ENCODE measurements at regions not wholly inside any gene's neighbourhood (a gene's known extent, or its start where the extent isn't known, plus 50 kb on each side); places are given as distances from the start of the nearest gene placed in this dataset.
"Not testable (repeated sequence)": the region's sequence is repeated elsewhere in the genome, so short reads cannot be mapped to it uniquely, and the experiment has no call there.

DNA sequence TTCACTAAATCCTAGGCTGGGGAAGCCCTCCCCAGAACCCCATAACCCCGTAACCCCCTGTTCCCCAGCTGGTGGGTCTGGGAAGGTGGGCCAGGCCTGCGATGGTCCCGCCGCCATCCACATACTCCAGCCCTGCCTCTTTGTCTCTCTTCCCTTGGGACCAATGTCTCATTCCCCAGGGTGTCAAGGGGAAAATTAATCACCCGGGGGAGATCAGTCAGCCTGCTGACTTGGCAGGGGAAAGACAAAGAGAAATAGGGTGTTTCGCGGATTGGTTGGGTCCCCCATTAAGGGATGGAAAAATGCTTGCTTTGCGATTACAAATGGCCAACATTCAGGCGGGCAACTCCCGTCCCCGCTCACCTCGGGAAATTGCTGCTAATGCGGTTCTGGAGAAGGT, 60.6 kb upstream of the LHX5 start:
- Histone ChIP-seq H3K4me3 (no peak overlapping the region), H3K4me1 (no peaks in the 10 kb centered on the region), H3K9me3 (no peaks in the 10 kb centered on the region), H3K27me3 (ENCODE audit: low read depth) (peaks cover 19% of the 10 kb centered on the region; the same call in 1 of the 2 replicates), H3K36me3 (replicated peaks) (no peaks in the 10 kb centered on the region)
- in situ Hi-C loops (cut with MboI; ENCODE audit: low sequenced_read_pairs): no loop called here
- no peak for DNase-seq (ENCODE audit: low spot score in 2 of 2)

DNA sequence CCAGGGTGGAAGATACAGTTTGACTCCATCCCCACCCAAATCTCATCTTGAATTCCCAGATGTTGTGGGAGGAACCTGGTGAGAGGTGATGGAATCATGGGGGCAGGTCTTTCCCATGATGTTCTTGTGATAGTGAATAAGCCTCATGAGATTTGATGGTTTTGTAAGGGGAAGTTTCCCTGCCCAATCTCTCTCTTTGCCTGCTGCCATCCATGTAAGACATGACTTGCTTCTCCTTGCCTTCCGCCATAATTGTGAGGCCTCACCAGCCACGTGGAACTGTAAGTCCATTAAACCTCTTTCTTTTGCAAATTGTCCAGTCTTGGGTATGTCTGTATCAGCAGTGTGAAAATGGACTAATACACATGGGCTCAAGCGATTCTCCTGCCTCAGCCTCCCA, 59.4 kb upstream of the LHX5 start:
- in situ Hi-C loops (cut with MboI; ENCODE audit: low sequenced_read_pairs); H3K4me3 ChIP-seq; DNase-seq (ENCODE audit: low spot score in 2 of 2); H3K9me3 ChIP-seq; H3K4me1 ChIP-seq; H3K36me3 ChIP-seq (replicated peaks): not testable (repeated sequence)
- H3K27me3 ChIP-seq (ENCODE audit: low read depth): peaks cover 17% of the 10 kb centered on the region

DNA sequence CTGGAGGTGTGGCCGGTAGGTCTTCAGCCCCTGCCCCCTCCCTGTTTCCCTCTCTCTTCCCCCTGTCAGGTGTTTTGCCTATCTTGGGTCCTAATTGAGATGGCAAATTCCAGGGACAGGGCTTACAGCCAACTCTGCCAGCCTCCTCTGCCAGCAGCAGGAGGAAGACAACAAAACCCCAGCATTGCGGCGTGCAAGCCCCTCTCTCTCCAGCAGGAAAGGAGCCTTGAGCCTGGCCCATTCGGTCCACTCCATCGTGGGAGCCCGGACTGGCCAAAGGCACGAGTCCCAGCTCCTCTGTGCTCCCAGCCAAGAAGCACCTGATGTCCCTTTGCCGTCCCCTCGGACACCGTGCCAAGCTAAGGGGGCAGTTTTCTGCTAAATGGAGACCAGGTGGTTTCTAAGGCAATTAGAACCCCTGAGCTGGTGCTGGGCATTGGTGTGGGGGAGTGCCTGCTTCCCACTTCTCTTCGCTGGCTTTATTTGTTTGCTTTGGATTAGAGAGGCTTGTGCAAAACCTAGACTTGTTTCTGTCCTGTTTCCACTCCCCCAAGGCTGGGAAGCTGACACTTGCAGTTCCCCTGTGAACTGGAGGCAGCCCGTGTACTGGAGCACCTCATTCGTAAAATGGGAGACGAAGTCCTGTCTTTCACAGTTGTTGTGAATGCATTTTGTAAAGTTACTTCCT, 57.1 kb upstream of the LHX5 start:
- no peak overlapping the region for H3K4me3 ChIP-seq
- DNase-seq (ENCODE audit: low spot score in 2 of 2): no peak
- no peaks in the 10 kb centered on the region for H3K9me3 ChIP-seq
- no peaks in the 10 kb centered on the region for H3K4me1 ChIP-seq
- peaks cover 27% of the 10 kb centered on the region for H3K27me3 ChIP-seq (ENCODE audit: low read depth)
- in situ Hi-C loops (cut with MboI; ENCODE audit: low sequenced_read_pairs): no loop called here
- H3K36me3 ChIP-seq (replicated peaks): no peaks in the 10 kb centered on the region

DNA sequence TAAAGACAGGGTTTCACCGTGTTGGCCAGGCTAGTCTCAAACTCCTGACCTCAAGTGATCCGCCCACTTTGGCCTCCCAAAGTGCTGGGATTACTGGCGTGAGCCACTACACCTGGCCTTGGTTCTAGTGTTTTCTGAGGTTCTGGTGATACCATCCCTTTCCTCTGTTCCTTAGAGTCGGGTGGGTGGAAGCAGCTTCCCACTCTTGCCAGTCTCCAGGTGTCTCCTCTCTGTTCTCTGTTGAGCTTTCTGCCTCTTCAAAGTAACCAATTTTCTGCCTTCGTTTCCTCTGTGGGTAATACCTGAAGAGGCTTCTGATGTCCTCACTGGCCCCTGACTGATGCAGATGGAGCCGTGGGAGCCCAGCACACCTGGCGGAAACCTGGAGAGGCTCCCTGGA, 53.4 kb upstream of the LHX5 start:
- in situ Hi-C loops (cut with MboI; ENCODE audit: low sequenced_read_pairs): no loop called here
- peaks cover 59% of the 10 kb centered on the region for H3K27me3 ChIP-seq (ENCODE audit: low read depth)
- H3K4me1 ChIP-seq: no peaks in the 10 kb centered on the region
- no peak for DNase-seq (ENCODE audit: low spot score in 2 of 2)
- H3K4me3 ChIP-seq: no peak overlapping the region
- H3K36me3 ChIP-seq (replicated peaks): no peaks in the 10 kb centered on the region
- no peaks in the 10 kb centered on the region for H3K9me3 ChIP-seq

DNA sequence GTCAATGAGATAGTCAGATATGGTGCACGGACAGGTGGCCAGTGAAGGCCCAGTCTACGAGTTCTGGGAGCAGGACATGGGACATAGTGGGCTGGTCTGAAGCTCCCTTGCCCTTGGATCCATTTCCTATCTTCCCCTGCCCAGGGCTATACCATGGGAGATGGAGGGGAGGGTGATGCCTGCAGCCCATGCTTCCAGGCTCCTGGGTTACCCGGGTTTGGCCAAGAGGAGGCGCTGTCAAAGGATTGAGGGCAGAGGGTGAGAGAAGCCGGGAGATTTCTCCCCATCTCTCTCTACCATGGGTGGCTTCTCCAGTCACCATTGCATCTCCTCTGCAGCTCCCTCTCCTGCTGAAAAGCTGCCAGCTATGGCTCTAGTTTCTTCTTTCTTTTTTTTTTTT, 52.8 kb upstream of the LHX5 start:
- Histone ChIP-seq H3K4me3 (no peak overlapping the region), H3K27me3 (ENCODE audit: low read depth) (peaks cover 63% of the 10 kb centered on the region), H3K36me3 (replicated peaks) (no peaks in the 10 kb centered on the region), H3K4me1 (no peaks in the 10 kb centered on the region), H3K9me3 (no peaks in the 10 kb centered on the region)
- in situ Hi-C loops (cut with MboI; ENCODE audit: low sequenced_read_pairs): no loop called here
- DNase-seq (ENCODE audit: low spot score in 2 of 2): no peak

DNA sequence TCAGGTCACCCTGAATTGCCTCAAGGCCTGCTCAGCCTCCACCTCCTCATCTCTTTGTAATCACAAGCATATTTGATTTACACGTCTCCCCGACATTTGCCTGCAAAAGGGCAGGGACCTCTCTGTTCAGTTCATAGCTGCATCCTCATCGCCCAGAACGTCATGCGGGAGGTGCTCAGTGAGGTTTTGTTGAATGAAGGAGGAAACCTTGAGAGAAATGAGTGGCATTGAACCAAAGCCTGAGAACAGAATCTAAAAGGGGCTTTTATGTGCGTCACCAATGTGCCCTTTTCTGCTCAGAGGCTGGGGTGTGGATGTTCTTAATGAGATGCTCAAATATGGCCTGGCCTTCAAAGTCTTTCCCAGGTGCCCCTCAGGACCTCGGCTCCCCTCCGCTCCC, 50.0 kb upstream of the LHX5 start:
- no peaks in the 10 kb centered on the region for H3K36me3 ChIP-seq (replicated peaks)
- H3K9me3 ChIP-seq: no peaks in the 10 kb centered on the region
- peaks cover 85% of the 10 kb centered on the region for H3K27me3 ChIP-seq (ENCODE audit: low read depth)
- no peak for DNase-seq (ENCODE audit: low spot score in 2 of 2)
- in situ Hi-C loops (cut with MboI; ENCODE audit: low sequenced_read_pairs): no loop called here
- no peaks in the 10 kb centered on the region for H3K4me1 ChIP-seq
- no peak overlapping the region for H3K4me3 ChIP-seq

Measured in HAP-1 (cell line).